K562 (cell line): ENCODE measurements at regions not wholly inside any gene's neighbourhood (a gene's known extent, or its start where the extent isn't known, plus 50 kb on each side); places are given as distances from the start of the nearest gene placed in this dataset.

Source experiments
- ATAC-seq: fragments of 200-7000 bp; cut with Tn5 transposase; 3 replicates; pipeline ENCODE4 v1.9.1; 2020; ENCODE audit warnings: moderate library complexity
- BruUV-seq: library from RNA; stranded (reverse); fragments of 400-500 nt; replicated peaks from 2 replicates; lab custom pipeline; 2021; lab: Mats Ljungman, UMichigan
- CTCF ChIA-PET: fragments of 300-600 bp; formaldehyde crosslinking; extraction: SDS; loops from one replicate; lab custom pipeline; 2021; ENCODE audit warnings: low intra/inter-chr PET ratio; lab: Yijun Ruan, JAX
- POLR2A ChIA-PET: fragments of 300-600, 350-650 bp; sonication (Branson Sonifier 250); formaldehyde crosslinking; extraction: SDS; loops from one replicate; lab custom pipeline; 2021; ENCODE audit warnings: antibody characterized with exemption, inconsistent platforms; lab: Yijun Ruan, JAX
- DNase-seq, 4 experiments: peaks; one replicate each; pipeline versions ENCODE4 v3.0.0 to v3.0.0-alpha.2; 2011 to 2018; ENCODE audit warnings: low spot score in 3 of 4, mixed read lengths in 3 of 4; ENCODE audit errors: extremely low read depth in 1 of 4
- FAIRE-seq: peaks from 2 replicates; lab custom pipeline; 2011; peaks lifted over from hg19 to GRCh38; lab: Jason Lieb, UNC
- H2AFZ ChIP-seq: 2 replicates; pipeline ENCODE4 v1.6.0; 2011; ENCODE audit warnings: low read depth, low read length, control low read depth, inconsistent platforms
- H3K27ac ChIP-seq: fragments of 200-600 bp; 3 replicates; pipeline ENCODE4 v1.8.0; 2011; ENCODE audit warnings: low read depth, mild to moderate bottlenecking, control low read depth, inconsistent platforms, low read length, moderate library complexity, mixed read lengths; ENCODE audit errors: extremely low read depth
- H3K27me3 ChIP-seq, 2 experiments: fragments of 300-600 bp in 1 of 2; 2 replicates in 1 of 2; 3 replicates in 1 of 2; pipeline versions ENCODE4 v1.6.0 to v1.8.0; 2011; ENCODE audit warnings: inconsistent platforms in 2 of 2, low read length in 2 of 2, mild to moderate bottlenecking in 1 of 2, mixed read lengths in 1 of 2, moderate library complexity in 1 of 2; ENCODE audit not compliant: control insufficient read depth in 2 of 2, insufficient read depth in 2 of 2
- H3K36me3 ChIP-seq: fragments of 300-600 bp; 3 replicates; pipeline ENCODE4 v1.8.0; 2011; ENCODE audit warnings: mild to moderate bottlenecking, low read length, inconsistent platforms; ENCODE audit not compliant: control insufficient read depth, insufficient read depth
- H3K4me1 ChIP-seq, 2 experiments: fragments of 200-600 bp in 1 of 2; replicated peaks in 1 of 2; 2 replicates in 1 of 2; 3 replicates in 1 of 2; pipeline versions ENCODE4 v1.5.1 to v1.8.0; 2011; ENCODE audit warnings: inconsistent platforms in 2 of 2, low read length in 2 of 2, mild to moderate bottlenecking in 1 of 2, mixed read lengths in 1 of 2, moderate library complexity in 1 of 2; ENCODE audit not compliant: control insufficient read depth in 2 of 2, insufficient read depth in 2 of 2
- H3K4me2 ChIP-seq: 2 replicates; pipeline ENCODE4 v1.6.1; 2011; ENCODE audit warnings: low read length, control low read depth, inconsistent platforms, mixed read lengths; ENCODE audit not compliant: insufficient read depth
- H3K4me3 ChIP-seq: fragments of 200-600 bp; sonication (generic), shearing (Covaris generic); 2 replicates; pipeline ENCODE4 v1.5.1; 2016; ENCODE audit warnings: control low read depth, inconsistent platforms
- H3K79me2 ChIP-seq: fragments of 200-600 bp; 3 replicates; pipeline ENCODE4 v1.8.0; 2011; ENCODE audit warnings: low read length, inconsistent platforms; ENCODE audit not compliant: control insufficient read depth, insufficient read depth
- H3K9ac ChIP-seq, 2 experiments: 2 replicates each; pipeline versions ENCODE4 v1.6.0 to v1.6.1; 2011; ENCODE audit warnings: low read depth in 2 of 2, low read length in 2 of 2, control low read depth in 1 of 2, inconsistent platforms in 1 of 2, mild to moderate bottlenecking in 1 of 2, mixed read lengths in 1 of 2; ENCODE audit not compliant: insufficient read depth in 1 of 2
- H3K9me1 ChIP-seq: one replicate; pipeline ENCODE4 v1.6.0; 2011; ENCODE audit warnings: inconsistent platforms, mild to moderate bottlenecking, low read length, moderate library complexity; ENCODE audit not compliant: control insufficient read depth, insufficient read depth
- H3K9me3 ChIP-seq: replicated peaks from 2 replicates; pipeline ENCODE4 v1.5.1; 2011; ENCODE audit warnings: low read depth, low read length, inconsistent platforms; ENCODE audit not compliant: control insufficient read depth, insufficient read depth
- H4K20me1 ChIP-seq: replicated peaks from 2 replicates; pipeline ENCODE4 v1.6.1; 2011; ENCODE audit warnings: low read length, inconsistent platforms, mixed read lengths; ENCODE audit not compliant: control insufficient read depth, insufficient read depth
- CEBPB ChIP-seq: fragments of 450-650 bp; IDR thresholded peaks from 2 replicates; pipeline ENCODE4 v1.6.1; 2016; ENCODE audit warnings: missing genetic modification characterization, missing compliant biosample characterization
- HDAC2 ChIP-seq: fragments of 450-650 bp; IDR thresholded peaks from 2 replicates; pipeline ENCODE4 v1.6.1; 2016; ENCODE audit warnings: mild to moderate bottlenecking
- LARP7 ChIP-seq: fragments of 450-650 bp; IDR thresholded peaks from 2 replicates; pipeline ENCODE4 v1.6.1; 2016
- MTA1 ChIP-seq: fragments of 450-650 bp; IDR thresholded peaks from 2 replicates; pipeline ENCODE4 v1.6.1; 2017; ENCODE audit warnings: borderline replicate concordance
- MYBL2 ChIP-seq, 2 experiments: fragments of 450-650 bp in 1 of 2; sonication (generic) in 1 of 2; formaldehyde crosslinking in 1 of 2; IDR thresholded peaks; 2 replicates each; pipeline versions ENCODE4 v1.6.1 to v1.8.1; 2017 to 2022; ENCODE audit warnings: borderline replicate concordance in 1 of 2, inconsistent platforms in 1 of 2, low read depth in 1 of 2, mild to moderate bottlenecking in 1 of 2, missing genetic modification reagents in 1 of 2, moderate library complexity in 1 of 2
- NFE2 ChIP-seq: IDR thresholded peaks from 2 replicates; pipeline ENCODE4 v1.6.1; 2014; ENCODE audit warnings: antibody characterized with exemption, low read depth
- TAL1 ChIP-seq: fragments of 450-650 bp; IDR thresholded peaks from 2 replicates; pipeline ENCODE4 v1.6.1; 2016; ENCODE audit warnings: mild to moderate bottlenecking
- ZBTB26 ChIP-seq: fragments of 450-650 bp; formaldehyde crosslinking; IDR thresholded peaks from 2 replicates; pipeline ENCODE4 v1.4.0; 2022; ENCODE audit warnings: missing genetic modification characterization
- WGBS: fragments of 100-300 bp; shearing (Covaris generic); methylation state at CpG from one replicate; pipeline ENCODE4 v1.1.6; 2016; ENCODE audit warnings: low coverage, mixed read lengths; ENCODE audit not compliant: insufficient coverage; ENCODE audit errors: missing lambda C conversion rate; 5-methylcytosine and 5-hydroxymethylcytosine counted together
- in situ Hi-C: fragments of 300-500 bp; cut with MboI; formaldehyde crosslinking; loops from 4 replicates; pipeline ENCODE4 v1.15.0; 2018; ENCODE audit warnings: inconsistent platforms, mixed read lengths
- intact Hi-C: fragments of 100-400 bp; cut with micrococcal nuclease; formaldehyde crosslinking; loops from 2 replicates; pipeline ENCODE4 v1.14.2; 2022

GRCh38 chr2:63729362-63729761 is 112.3 kb upstream of the UGP2 start:
- in situ Hi-C loops: no loop called here
- POLR2A ChIA-PET: no interaction called here
- peaks cover 3 to 8% of the 10 kb centered on the region in 2 experiments; a peak in 3 of 5 replicates for H3K27me3 ChIP-seq
- H3K4me3 ChIP-seq: no peak overlapping the region
- CTCF ChIA-PET: no interaction called here
- no TSS peak for BruUV-seq
- no peak overlapping the region for H2AFZ ChIP-seq
- intact Hi-C loops: no loop called here
- no peak overlapping the region for H3K9ac ChIP-seq
- no peaks in the 10 kb centered on the region for H4K20me1 ChIP-seq
- no peaks in the 10 kb centered on the region for H3K9me3 ChIP-seq
- H3K4me1 ChIP-seq: no peaks in the 10 kb centered on the region
- ATAC-seq: no peak
- WGBS: 0% methylated on average over 1 of the region's 1 CpG
- FAIRE-seq: no peak
- H3K36me3 ChIP-seq: no peaks in the 10 kb centered on the region
- TF ChIP-seq CEBPB (tag): 0 out of 2 replicates have a peak, but pooled peaks have one; percentile 17
- no peak for TF ChIP-seq TAL1
- no peaks in the 10 kb centered on the region for H3K9me1 ChIP-seq
- H3K79me2 ChIP-seq: no peaks in the 10 kb centered on the region
- no peak for DNase-seq
- no peak overlapping the region for H3K4me2 ChIP-seq
- no peak overlapping the region for H3K27ac ChIP-seq

GRCh38 chr2:63729831-63730230 is 111.9 kb upstream of the UGP2 start:
- Histone ChIP-seq H2AFZ (no peak overlapping the region), H3K9me1 (no peaks in the 10 kb centered on the region), H3K9me3 (no peaks in the 10 kb centered on the region), H3K79me2 (no peaks in the 10 kb centered on the region), H3K27ac (no peak overlapping the region), H3K36me3 (no peaks in the 10 kb centered on the region), H3K27me3 (peaks cover 3 to 8% of the 10 kb centered on the region in 2 experiments; a peak in 3 of 5 replicates), H3K4me2 (no peak overlapping the region), H3K4me3 (no peak overlapping the region), H3K9ac (no peak overlapping the region), H3K4me1 (no peaks in the 10 kb centered on the region), H4K20me1 (no peaks in the 10 kb centered on the region)
- intact Hi-C loops: no loop called here
- no peak for ATAC-seq
- no peak for FAIRE-seq
- DNase-seq: no peak
- TF ChIP-seq ZBTB26 (CRISPR knock-in tag) (no peak), LARP7 (no peak), NFE2 (no peak), MTA1 (no peak), MYBL2 (IDR thresholded peaks at IDR 0.05; ENCODE audit: low read depth) (no peak), MYBL2 (CRISPR knock-in tag; IDR thresholded peaks at IDR 0.05; ENCODE audit: borderline replicate concordance) (no peak), HDAC2 (no peak)
- POLR2A ChIA-PET: no interaction called here
- BruUV-seq: no TSS peak
- 8% methylated on average over 2 of the region's 2 CpGs for WGBS
- CTCF ChIA-PET: no interaction called here
- in situ Hi-C loops: no loop called here
